Neural cell (in vitro differentiated cells): ENCODE measurements at regions not wholly inside any gene's neighbourhood (a gene's known extent, or its start where the extent isn't known, plus 50 kb on each side); places are given as distances from the start of the nearest gene placed in this dataset.
"Not testable (repeated sequence)": the region's sequence is repeated elsewhere in the genome, so short reads cannot be mapped to it uniquely, and the experiment has no call there.

Experiments used
- H2AFZ ChIP-seq: fragments of 200-600, 300-800 bp; sonication (generic), shearing (Covaris generic); 2 replicates; pipeline ENCODE4 v1.6.0; 2014; ENCODE audit warnings: low read depth, mild to moderate bottlenecking, antibody characterized with exemption, low read length, moderate library complexity
- H3F3A ChIP-seq: fragments of 200-600 bp; shearing (Covaris generic); 2 replicates; pipeline ENCODE4 v1.6.1; 2016; ENCODE audit warnings: mild to moderate bottlenecking, moderate library complexity, mixed read lengths, antibody characterized with exemption, low read length; ENCODE audit not compliant: insufficient read depth, poor library complexity, severe bottlenecking
- H3K27ac ChIP-seq: fragments of 200-600, 300-800 bp; sonication (generic), shearing (Covaris generic); 2 replicates; pipeline ENCODE4 v1.5.1; 2014; ENCODE audit warnings: mild to moderate bottlenecking, low read length, moderate library complexity
- H3K27me3 ChIP-seq: fragments of 300-800, 200-600 bp; sonication (generic), shearing (Covaris generic); 2 replicates; pipeline ENCODE4 v1.6.0; 2014; ENCODE audit warnings: mild to moderate bottlenecking, low read depth, low read length, moderate library complexity; ENCODE audit not compliant: insufficient read depth
- H3K36me3 ChIP-seq: fragments of 300-800, 200-600 bp; sonication (generic), shearing (Covaris generic); 2 replicates; pipeline ENCODE4 v1.5.1; 2014; ENCODE audit warnings: mild to moderate bottlenecking, antibody characterized with exemption, low read length, moderate library complexity; ENCODE audit not compliant: insufficient read depth
- H3K4me2 ChIP-seq: fragments of 300-800, 200-600 bp; sonication (generic), shearing (Covaris generic); 2 replicates; pipeline ENCODE4 v1.6.0; 2014; ENCODE audit warnings: mild to moderate bottlenecking, low read length
- H3K4me3 ChIP-seq: fragments of 300-800, 200-600 bp; sonication (generic), shearing (Covaris generic); 2 replicates; pipeline ENCODE4 v1.5.1; 2014; ENCODE audit warnings: mild to moderate bottlenecking, low read length, moderate library complexity
- H3K79me2 ChIP-seq: fragments of 200-600 bp; shearing (Covaris generic); replicated peaks from 2 replicates; pipeline ENCODE4 v1.6.0; 2014; ENCODE audit warnings: mild to moderate bottlenecking, low read length, moderate library complexity; ENCODE audit not compliant: insufficient read depth
- H3K9ac ChIP-seq: fragments of 300-800, 200-600 bp; sonication (generic), shearing (Covaris generic); 2 replicates; pipeline ENCODE4 v1.6.1; 2016; ENCODE audit warnings: mild to moderate bottlenecking, low read length, mixed read lengths
- H3K9me2 ChIP-seq: fragments of 200-600 bp; shearing (Covaris generic); 2 replicates; pipeline ENCODE4 v1.6.1; 2016; ENCODE audit warnings: mild to moderate bottlenecking, low read length, mixed read lengths; ENCODE audit not compliant: insufficient read depth
- H3K9me3 ChIP-seq: fragments of 200-600, 300-800 bp; sonication (generic), shearing (Covaris generic); 2 replicates; pipeline ENCODE4 v1.6.1; 2016; ENCODE audit warnings: mild to moderate bottlenecking, mixed run types, low read length, moderate library complexity, mixed read lengths
- H4K20me1 ChIP-seq: fragments of 200-600 bp; shearing (Covaris generic); 2 replicates; pipeline ENCODE4 v1.6.1; 2016; ENCODE audit warnings: mild to moderate bottlenecking, mixed run types; ENCODE audit not compliant: insufficient read depth
- EP300 ChIP-seq: fragments of 450-650 bp; conservative IDR thresholded peaks from 2 replicates; pipeline ENCODE4 v1.6.1; 2014; ENCODE audit warnings: antibody characterized with exemption, mild to moderate bottlenecking, moderate library complexity; ENCODE audit not compliant: poor library complexity, severe bottlenecking
- EZH2 ChIP-seq: fragments of 200-600, 300-800 bp; shearing (Covaris generic), sonication (generic); IDR thresholded peaks from 2 replicates; pipeline ENCODE4 v1.6.1; 2014; ENCODE audit warnings: antibody characterized with exemption, low read length, borderline replicate concordance, mild to moderate bottlenecking; ENCODE audit not compliant: insufficient read depth, poor library complexity, severe bottlenecking
- MXI1 ChIP-seq: fragments of 450-650 bp; conservative IDR thresholded peaks from 2 replicates; pipeline ENCODE4 v1.6.1; 2014; ENCODE audit warnings: antibody characterized with exemption, mild to moderate bottlenecking; ENCODE audit not compliant: poor library complexity, severe bottlenecking
- POLR2AphosphoS5 ChIP-seq: IDR thresholded peaks from 2 replicates; pipeline ENCODE4 v1.6.1; 2012
- RAD21 ChIP-seq: fragments of 450-650 bp; conservative IDR thresholded peaks from 2 replicates; pipeline ENCODE4 v1.6.1; 2014; ENCODE audit warnings: antibody characterized with exemption, mild to moderate bottlenecking, moderate library complexity
- SMC3 ChIP-seq: fragments of 450-650 bp; conservative IDR thresholded peaks from 2 replicates; pipeline ENCODE4 v1.6.1; 2014; ENCODE audit warnings: antibody characterized with exemption, mild to moderate bottlenecking, moderate library complexity; ENCODE audit not compliant: poor library complexity
- TAF1 ChIP-seq: IDR thresholded peaks from 2 replicates; pipeline ENCODE4 v1.6.1; 2012; ENCODE audit warnings: low read depth
- TF ChIP-seq, protein P1 (sequence below): IDR thresholded peaks from 2 replicates; pipeline ENCODE4 v1.6.1; 2012; ENCODE audit warnings: borderline replicate concordance

- H3K9ac ChIP-seq = no peak overlapping the region
- no peaks in the 10 kb centered on the region for H3K9me3 ChIP-seq
- H3K4me3 ChIP-seq = no peak overlapping the region
- no peak overlapping the region for H3K27ac ChIP-seq
- no peaks in the 10 kb centered on the region for H4K20me1 ChIP-seq
- no peaks in the 10 kb centered on the region for H3K79me2 ChIP-seq
- no peaks in the 10 kb centered on the region for H3K27me3 ChIP-seq
- H3K4me2 ChIP-seq = no peak overlapping the region
- TF ChIP-seq EZH2 (no peak), POLR2AphosphoS5 (no peak), EP300 (no peak), SMC3 (no peak), RAD21 (no peak), MXI1 (no peak), TAF1 (no peak)
- TF ChIP-seq, protein P1, sequence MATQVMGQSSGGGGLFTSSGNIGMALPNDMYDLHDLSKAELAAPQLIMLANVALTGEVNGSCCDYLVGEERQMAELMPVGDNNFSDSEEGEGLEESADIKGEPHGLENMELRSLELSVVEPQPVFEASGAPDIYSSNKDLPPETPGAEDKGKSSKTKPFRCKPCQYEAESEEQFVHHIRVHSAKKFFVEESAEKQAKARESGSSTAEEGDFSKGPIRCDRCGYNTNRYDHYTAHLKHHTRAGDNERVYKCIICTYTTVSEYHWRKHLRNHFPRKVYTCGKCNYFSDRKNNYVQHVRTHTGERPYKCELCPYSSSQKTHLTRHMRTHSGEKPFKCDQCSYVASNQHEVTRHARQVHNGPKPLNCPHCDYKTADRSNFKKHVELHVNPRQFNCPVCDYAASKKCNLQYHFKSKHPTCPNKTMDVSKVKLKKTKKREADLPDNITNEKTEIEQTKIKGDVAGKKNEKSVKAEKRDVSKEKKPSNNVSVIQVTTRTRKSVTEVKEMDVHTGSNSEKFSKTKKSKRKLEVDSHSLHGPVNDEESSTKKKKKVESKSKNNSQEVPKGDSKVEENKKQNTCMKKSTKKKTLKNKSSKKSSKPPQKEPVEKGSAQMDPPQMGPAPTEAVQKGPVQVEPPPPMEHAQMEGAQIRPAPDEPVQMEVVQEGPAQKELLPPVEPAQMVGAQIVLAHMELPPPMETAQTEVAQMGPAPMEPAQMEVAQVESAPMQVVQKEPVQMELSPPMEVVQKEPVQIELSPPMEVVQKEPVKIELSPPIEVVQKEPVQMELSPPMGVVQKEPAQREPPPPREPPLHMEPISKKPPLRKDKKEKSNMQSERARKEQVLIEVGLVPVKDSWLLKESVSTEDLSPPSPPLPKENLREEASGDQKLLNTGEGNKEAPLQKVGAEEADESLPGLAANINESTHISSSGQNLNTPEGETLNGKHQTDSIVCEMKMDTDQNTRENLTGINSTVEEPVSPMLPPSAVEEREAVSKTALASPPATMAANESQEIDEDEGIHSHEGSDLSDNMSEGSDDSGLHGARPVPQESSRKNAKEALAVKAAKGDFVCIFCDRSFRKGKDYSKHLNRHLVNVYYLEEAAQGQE = no peak
- H3K36me3 ChIP-seq = no peaks in the 10 kb centered on the region
- H3F3A ChIP-seq = no peaks in the 10 kb centered on the region
- H3K9me2 ChIP-seq = no peaks in the 10 kb centered on the region
- no peak overlapping the region for H2AFZ ChIP-seq
Measured at GRCh38 chr14:48261436-48261835, 586.0 kb upstream of the MDGA2 start.

DNA sequence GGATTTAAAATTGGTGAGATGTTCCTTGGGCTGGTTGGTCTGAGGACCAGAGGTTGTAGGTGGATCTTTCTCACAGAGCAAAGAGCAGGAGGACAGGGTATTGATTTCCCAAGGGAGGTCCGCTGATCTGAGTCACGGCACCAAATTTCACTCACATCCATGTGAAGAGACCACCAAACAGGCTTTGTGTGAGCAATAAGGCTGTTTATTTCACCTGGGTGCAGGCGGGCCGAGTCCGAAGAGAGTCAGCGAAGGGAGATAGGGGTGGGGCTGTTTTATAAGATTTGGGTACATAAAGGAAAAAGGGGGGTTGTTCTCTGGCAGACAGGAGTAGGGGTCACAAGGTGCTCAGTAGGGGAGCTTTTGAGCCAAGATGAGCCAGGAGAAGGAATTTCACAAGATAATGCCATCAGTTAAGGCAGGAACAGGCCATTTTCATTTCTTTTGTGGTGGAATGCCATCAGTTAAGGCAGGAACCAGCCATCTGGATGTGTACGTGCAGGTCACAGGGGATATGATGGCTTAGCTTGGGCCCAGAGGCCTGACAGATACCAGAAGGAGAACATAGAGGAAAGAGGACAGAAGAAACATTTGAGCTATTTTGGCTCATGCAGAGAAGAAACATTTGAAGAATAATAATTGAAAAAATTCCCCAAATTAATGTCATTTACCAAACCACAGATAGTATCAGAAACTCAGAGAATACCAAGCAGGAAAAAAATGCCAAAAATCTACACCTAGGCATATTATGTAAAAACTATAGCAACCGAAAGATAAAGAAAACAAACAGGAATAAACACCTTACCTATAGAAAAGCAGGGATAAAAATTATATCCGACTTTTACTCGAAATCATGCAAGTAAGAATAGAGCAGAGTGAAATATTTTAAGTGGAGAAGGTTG, 585.2 kb upstream of the MDGA2 start:
- H3K36me3 ChIP-seq, H2AFZ ChIP-seq, H3K4me2 ChIP-seq, H3K9me2 ChIP-seq, H3K9me3 ChIP-seq, H3K9ac ChIP-seq, H4K20me1 ChIP-seq, H3F3A ChIP-seq, H3K4me3 ChIP-seq, H3K27ac ChIP-seq, H3K27me3 ChIP-seq, H3K79me2 ChIP-seq: not testable (repeated sequence)

GRCh38 chr14:48259876-48260275, 584.5 kb upstream of the MDGA2 start:
- not testable (repeated sequence) for H3K79me2 ChIP-seq, H3K27ac ChIP-seq, H4K20me1 ChIP-seq, H3K36me3 ChIP-seq, H2AFZ ChIP-seq, H3K9me3 ChIP-seq, H3F3A ChIP-seq, H3K27me3 ChIP-seq, H3K9me2 ChIP-seq, H3K4me3 ChIP-seq, H3K9ac ChIP-seq, H3K4me2 ChIP-seq

DNA sequence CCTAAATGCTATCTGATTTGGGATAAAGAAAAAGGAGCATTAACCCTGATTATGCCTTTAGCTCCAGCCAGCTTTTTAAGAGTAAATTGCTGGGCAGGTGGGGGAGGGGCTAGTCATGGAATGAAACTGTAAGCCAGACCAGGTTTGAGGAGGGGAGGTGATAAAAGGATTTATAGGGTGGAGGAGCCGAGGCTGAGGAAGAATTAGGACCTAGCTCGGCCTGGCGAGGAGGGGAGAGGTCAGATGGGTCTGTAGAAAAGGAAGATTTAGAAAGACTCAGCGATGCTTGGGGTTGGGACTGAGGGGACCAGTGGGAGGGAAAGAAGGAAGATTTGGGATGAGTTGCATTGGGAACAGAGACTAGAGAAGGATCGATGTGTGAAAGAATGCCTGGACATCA, 583.8 kb upstream of the MDGA2 start:
- H3K4me2 ChIP-seq = not testable (repeated sequence)

GRCh38 chr14:48258703-48259102, 583.3 kb upstream of the MDGA2 start:
- not testable (repeated sequence) for H3K9me3 ChIP-seq, H3K79me2 ChIP-seq, H4K20me1 ChIP-seq, H3K9ac ChIP-seq, H3K4me2 ChIP-seq, H3K4me3 ChIP-seq, H3F3A ChIP-seq, H3K27ac ChIP-seq, H3K27me3 ChIP-seq, H3K9me2 ChIP-seq, H3K36me3 ChIP-seq, H2AFZ ChIP-seq

More for the DNA sequence above, 583.8 kb upstream of the MDGA2 start:
- H3K79me2 ChIP-seq, H3K9me2 ChIP-seq, H3K36me3 ChIP-seq, H2AFZ ChIP-seq, H3K9me3 ChIP-seq, H3K27ac ChIP-seq, H4K20me1 ChIP-seq, H3K27me3 ChIP-seq, H3K4me3 ChIP-seq, H3F3A ChIP-seq, H3K9ac ChIP-seq: not testable (repeated sequence)
